ENCODE measurements at regions not wholly inside any gene's neighbourhood (a gene's known extent, or its start where the extent isn't known, plus 50 kb on each side); places are given as distances from the start of the nearest gene placed in this dataset.
"Not testable (repeated sequence)": the region's sequence is repeated elsewhere in the genome, so short reads cannot be mapped to it uniquely, and the experiment has no call there.

DNA sequence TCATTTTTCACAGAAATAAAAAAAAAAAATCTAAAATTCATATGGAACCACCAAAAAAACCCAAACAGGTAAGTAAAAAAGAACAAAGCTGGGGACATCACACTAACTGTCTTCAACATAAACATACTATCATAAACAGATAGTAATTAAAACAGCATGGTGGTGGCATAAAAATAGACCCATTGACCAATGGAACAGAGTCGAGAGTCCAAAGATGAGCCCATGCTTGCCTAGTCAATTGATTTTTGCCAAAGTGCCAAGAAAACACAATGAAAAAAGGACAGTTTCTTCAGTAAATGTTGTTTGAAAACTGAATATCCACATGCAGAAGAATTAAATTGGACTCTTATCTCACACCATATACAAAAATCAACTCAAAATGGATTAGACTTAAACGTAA lies 513.2 kb upstream of the PHF14 start:
- H3K23ac ChIP-seq (ENCODE audit: low read length): no peak overlapping the region
- no peak for DNase-seq
- no peak overlapping the region for H3K27ac ChIP-seq (ENCODE audit: low read depth, low read length)
- no peaks in the 10 kb centered on the region for H3K27me3 ChIP-seq (ENCODE audit: insufficient read depth, low read length, poor library complexity)
- H4K8ac ChIP-seq (ENCODE audit: low read depth, low read length): no peak overlapping the region
- H3K4me1 ChIP-seq (ENCODE audit: control insufficient read depth, low read depth, low read length): no peaks in the 10 kb centered on the region
- no peaks in the 10 kb centered on the region for H3K79me1 ChIP-seq (ENCODE audit: low read length)
- H2BK5ac ChIP-seq (ENCODE audit: low read length): no peak overlapping the region
- no peak overlapping the region for H4K5ac ChIP-seq (ENCODE audit: low read length)
- H3K4ac ChIP-seq (ENCODE audit: low read depth, low read length): no peak overlapping the region
- H3K9ac ChIP-seq (ENCODE audit: low read length): no peak overlapping the region
- H3K79me2 ChIP-seq (ENCODE audit: control insufficient read depth, insufficient read depth, low read length): no peaks in the 10 kb centered on the region
- H2BK120ac ChIP-seq (ENCODE audit: low read depth, low read length): no peak overlapping the region
- H3K18ac ChIP-seq (ENCODE audit: low read length): no peak overlapping the region
- WGBS (ENCODE audit: extremely low coverage, insufficient coverage, low lambda C conversion rate): no CpG with 5 or more reads among the region's 2 CpGs
- H2BK15ac ChIP-seq (replicated peaks; ENCODE audit: low read depth): no peak overlapping the region
- H3K4me3 ChIP-seq (ENCODE audit: low read length): no peak overlapping the region
- H3K36me3 ChIP-seq (ENCODE audit: control insufficient read depth, insufficient read depth, low read length): no peaks in the 10 kb centered on the region
- no peak overlapping the region for H3K4me2 ChIP-seq (ENCODE audit: low read length)
- H2AK5ac ChIP-seq (ENCODE audit: low read length): no peak overlapping the region
- H3K56ac ChIP-seq (ENCODE audit: low read length): no peak overlapping the region

DNA sequence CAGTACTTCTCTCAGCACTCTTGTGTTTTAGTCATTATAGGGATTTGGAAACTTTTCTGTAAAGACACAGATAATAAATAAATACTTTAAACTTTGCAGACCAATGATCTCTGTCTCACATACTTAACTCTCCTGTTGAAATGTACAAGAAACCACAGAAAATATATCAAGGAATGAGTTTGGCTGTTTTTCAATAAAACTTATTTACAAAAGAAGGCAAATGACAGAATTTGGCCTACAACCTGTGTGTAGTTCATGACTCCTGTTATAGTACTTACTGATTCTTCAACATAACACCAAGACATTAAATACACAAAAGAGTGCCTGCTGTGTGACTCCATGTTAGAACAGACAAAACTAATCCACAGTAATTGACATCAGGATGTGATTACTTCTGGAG lies 510.0 kb upstream of the PHF14 start:
- H3K4me3 ChIP-seq (ENCODE audit: low read length): no peak overlapping the region
- no peaks in the 10 kb centered on the region for H3K36me3 ChIP-seq (ENCODE audit: control insufficient read depth, insufficient read depth, low read length)
- H2BK15ac ChIP-seq (replicated peaks; ENCODE audit: low read depth): no peak overlapping the region

DNA sequence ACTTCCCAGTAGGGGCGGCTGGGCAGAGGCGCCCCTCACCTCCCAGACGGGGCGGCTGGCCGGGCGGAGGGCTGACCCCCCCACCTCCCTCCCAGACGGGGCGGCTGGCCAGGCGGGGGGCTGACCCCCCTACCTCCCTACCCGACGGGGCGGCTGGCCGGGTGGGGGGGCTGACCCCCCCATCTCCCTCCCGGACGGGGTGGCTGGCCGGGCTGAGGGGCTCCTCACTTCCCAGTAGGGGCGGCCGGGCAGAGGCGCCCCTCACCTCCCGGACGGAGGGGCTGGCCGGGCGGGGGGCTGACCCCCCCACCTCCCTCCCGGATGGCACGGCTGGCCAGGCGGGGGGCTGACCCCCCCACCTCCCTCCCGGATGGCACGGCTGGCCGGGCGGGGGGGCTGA lies 508.1 kb upstream of the PHF14 start:
- H3K4me1 ChIP-seq (ENCODE audit: control insufficient read depth, low read depth, low read length); H2BK15ac ChIP-seq (replicated peaks; ENCODE audit: low read depth); H4K8ac ChIP-seq (ENCODE audit: low read depth, low read length); H3K9ac ChIP-seq (ENCODE audit: low read length); H2BK5ac ChIP-seq (ENCODE audit: low read length); DNase-seq; H2AK5ac ChIP-seq (ENCODE audit: low read length); H4K5ac ChIP-seq (ENCODE audit: low read length); H3K79me1 ChIP-seq (ENCODE audit: low read length); H3K23ac ChIP-seq (ENCODE audit: low read length); H2BK120ac ChIP-seq (ENCODE audit: low read depth, low read length); H3K36me3 ChIP-seq (ENCODE audit: control insufficient read depth, insufficient read depth, low read length); H3K27ac ChIP-seq (ENCODE audit: low read depth, low read length); H3K56ac ChIP-seq (ENCODE audit: low read length); H3K18ac ChIP-seq (ENCODE audit: low read length); H3K27me3 ChIP-seq (ENCODE audit: insufficient read depth, low read length, poor library complexity); H3K4me3 ChIP-seq (ENCODE audit: low read length); H3K79me2 ChIP-seq (ENCODE audit: control insufficient read depth, insufficient read depth, low read length); H3K4ac ChIP-seq (ENCODE audit: low read depth, low read length); H3K4me2 ChIP-seq (ENCODE audit: low read length): not testable (repeated sequence)
- WGBS (ENCODE audit: extremely low coverage, insufficient coverage, low lambda C conversion rate): no CpG with 5 or more reads among the region's 30 CpGs

More for the DNA sequence above, 510.0 kb upstream of the PHF14 start:
- Histone ChIP-seq H4K8ac (ENCODE audit: low read depth, low read length) (no peak overlapping the region), H3K23ac (ENCODE audit: low read length) (no peak overlapping the region), H3K27ac (ENCODE audit: low read depth, low read length) (no peak overlapping the region), H3K9ac (ENCODE audit: low read length) (no peak overlapping the region), H4K5ac (ENCODE audit: low read length) (no peak overlapping the region), H3K56ac (ENCODE audit: low read length) (no peak overlapping the region), H3K27me3 (ENCODE audit: insufficient read depth, low read length, poor library complexity) (no peaks in the 10 kb centered on the region), H2BK5ac (ENCODE audit: low read length) (no peak overlapping the region), H3K4me2 (ENCODE audit: low read length) (no peak overlapping the region), H2AK5ac (ENCODE audit: low read length) (no peak overlapping the region), H3K4ac (ENCODE audit: low read depth, low read length) (no peak overlapping the region), H3K18ac (ENCODE audit: low read length) (no peak overlapping the region), H3K79me1 (ENCODE audit: low read length) (no peaks in the 10 kb centered on the region), H3K79me2 (ENCODE audit: control insufficient read depth, insufficient read depth, low read length) (no peaks in the 10 kb centered on the region), H2BK120ac (ENCODE audit: low read depth, low read length) (no peak overlapping the region), H3K4me1 (ENCODE audit: control insufficient read depth, low read depth, low read length) (no peaks in the 10 kb centered on the region)
- no peak for DNase-seq

DNA sequence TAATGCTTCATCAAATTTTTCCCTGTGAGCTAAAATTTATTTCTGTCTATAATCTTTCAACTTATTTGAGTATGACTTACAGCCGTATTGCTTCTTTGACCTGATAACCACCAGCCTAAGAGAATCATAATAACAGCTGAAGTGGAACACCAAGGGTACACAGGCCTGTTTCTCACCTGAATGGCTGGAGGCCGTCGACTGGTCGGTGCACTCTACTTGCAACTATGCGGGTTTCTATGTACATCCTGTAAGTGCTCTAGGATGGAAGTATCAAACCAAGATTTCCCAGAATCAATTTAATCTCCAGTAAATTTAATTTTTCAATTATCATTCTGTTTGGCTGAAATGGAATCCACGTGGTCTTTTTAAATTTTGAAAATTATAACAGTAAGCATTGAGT lies 504.8 kb upstream of the PHF14 start:
- H3K4ac ChIP-seq (ENCODE audit: low read depth, low read length): no peak overlapping the region
- no peaks in the 10 kb centered on the region for H3K79me2 ChIP-seq (ENCODE audit: control insufficient read depth, insufficient read depth, low read length)
- H2BK120ac ChIP-seq (ENCODE audit: low read depth, low read length): no peak overlapping the region
- H2BK5ac ChIP-seq (ENCODE audit: low read length): no peak overlapping the region
- no peak overlapping the region for H3K23ac ChIP-seq (ENCODE audit: low read length)
- H2BK15ac ChIP-seq (replicated peaks; ENCODE audit: low read depth): no peak overlapping the region
- WGBS (ENCODE audit: extremely low coverage, insufficient coverage, low lambda C conversion rate): no CpG with 5 or more reads among the region's 6 CpGs
- no peak overlapping the region for H3K18ac ChIP-seq (ENCODE audit: low read length)
- no peaks in the 10 kb centered on the region for H3K36me3 ChIP-seq (ENCODE audit: control insufficient read depth, insufficient read depth, low read length)
- no peak overlapping the region for H3K27ac ChIP-seq (ENCODE audit: low read depth, low read length)
- H3K4me3 ChIP-seq (ENCODE audit: low read length): no peak overlapping the region
- no peaks in the 10 kb centered on the region for H3K27me3 ChIP-seq (ENCODE audit: insufficient read depth, low read length, poor library complexity)
- no peak for DNase-seq
- H3K4me2 ChIP-seq (ENCODE audit: low read length): no peak overlapping the region
- no peaks in the 10 kb centered on the region for H3K79me1 ChIP-seq (ENCODE audit: low read length)
- H3K56ac ChIP-seq (ENCODE audit: low read length): no peak overlapping the region
- no peak overlapping the region for H3K9ac ChIP-seq (ENCODE audit: low read length)
- H4K5ac ChIP-seq (ENCODE audit: low read length): no peak overlapping the region
- H4K8ac ChIP-seq (ENCODE audit: low read depth, low read length): no peak overlapping the region
- H3K4me1 ChIP-seq (ENCODE audit: control insufficient read depth, low read depth, low read length): no peaks in the 10 kb centered on the region
- no peak overlapping the region for H2AK5ac ChIP-seq (ENCODE audit: low read length)

DNA sequence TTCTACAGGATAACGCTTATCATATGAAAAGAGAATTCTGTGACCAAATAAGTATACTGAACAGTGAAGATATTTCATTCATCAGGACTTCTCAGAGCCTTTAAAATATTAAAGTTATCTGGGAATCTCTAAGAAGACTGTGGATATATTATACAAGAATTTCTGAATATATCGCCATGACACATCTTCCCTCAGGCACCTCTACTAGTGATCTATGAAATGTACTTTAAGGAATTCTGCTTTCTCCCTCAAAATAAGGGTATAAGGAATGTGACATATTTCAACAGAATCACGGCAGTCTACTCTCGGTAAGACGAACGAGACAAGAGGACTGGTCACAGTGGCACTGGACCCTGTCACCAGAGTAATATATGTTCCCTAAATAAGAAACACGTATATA lies 504.2 kb upstream of the PHF14 start:
- H4K8ac ChIP-seq (ENCODE audit: low read depth, low read length): no peak overlapping the region
- H3K4me2 ChIP-seq (ENCODE audit: low read length): no peak overlapping the region
- H3K79me1 ChIP-seq (ENCODE audit: low read length): no peaks in the 10 kb centered on the region
- no peak overlapping the region for H2BK120ac ChIP-seq (ENCODE audit: low read depth, low read length)
- no peak overlapping the region for H3K9ac ChIP-seq (ENCODE audit: low read length)
- H2BK15ac ChIP-seq (replicated peaks; ENCODE audit: low read depth): no peak overlapping the region
- no peak overlapping the region for H3K4me3 ChIP-seq (ENCODE audit: low read length)
- H3K79me2 ChIP-seq (ENCODE audit: control insufficient read depth, insufficient read depth, low read length): no peaks in the 10 kb centered on the region
- DNase-seq: no peak
- no peak overlapping the region for H3K23ac ChIP-seq (ENCODE audit: low read length)
- no peak overlapping the region for H2AK5ac ChIP-seq (ENCODE audit: low read length)
- no peak overlapping the region for H4K5ac ChIP-seq (ENCODE audit: low read length)
- H3K4ac ChIP-seq (ENCODE audit: low read depth, low read length): no peak overlapping the region
- no peak overlapping the region for H3K18ac ChIP-seq (ENCODE audit: low read length)
- H3K56ac ChIP-seq (ENCODE audit: low read length): no peak overlapping the region
- H2BK5ac ChIP-seq (ENCODE audit: low read length): no peak overlapping the region
- H3K27me3 ChIP-seq (ENCODE audit: insufficient read depth, low read length, poor library complexity): no peaks in the 10 kb centered on the region
- no peaks in the 10 kb centered on the region for H3K36me3 ChIP-seq (ENCODE audit: control insufficient read depth, insufficient read depth, low read length)
- H3K4me1 ChIP-seq (ENCODE audit: control insufficient read depth, low read depth, low read length): no peaks in the 10 kb centered on the region
- no CpG with 5 or more reads among the region's 7 CpGs for WGBS (ENCODE audit: extremely low coverage, insufficient coverage, low lambda C conversion rate)
- no peak overlapping the region for H3K27ac ChIP-seq (ENCODE audit: low read depth, low read length)

DNA sequence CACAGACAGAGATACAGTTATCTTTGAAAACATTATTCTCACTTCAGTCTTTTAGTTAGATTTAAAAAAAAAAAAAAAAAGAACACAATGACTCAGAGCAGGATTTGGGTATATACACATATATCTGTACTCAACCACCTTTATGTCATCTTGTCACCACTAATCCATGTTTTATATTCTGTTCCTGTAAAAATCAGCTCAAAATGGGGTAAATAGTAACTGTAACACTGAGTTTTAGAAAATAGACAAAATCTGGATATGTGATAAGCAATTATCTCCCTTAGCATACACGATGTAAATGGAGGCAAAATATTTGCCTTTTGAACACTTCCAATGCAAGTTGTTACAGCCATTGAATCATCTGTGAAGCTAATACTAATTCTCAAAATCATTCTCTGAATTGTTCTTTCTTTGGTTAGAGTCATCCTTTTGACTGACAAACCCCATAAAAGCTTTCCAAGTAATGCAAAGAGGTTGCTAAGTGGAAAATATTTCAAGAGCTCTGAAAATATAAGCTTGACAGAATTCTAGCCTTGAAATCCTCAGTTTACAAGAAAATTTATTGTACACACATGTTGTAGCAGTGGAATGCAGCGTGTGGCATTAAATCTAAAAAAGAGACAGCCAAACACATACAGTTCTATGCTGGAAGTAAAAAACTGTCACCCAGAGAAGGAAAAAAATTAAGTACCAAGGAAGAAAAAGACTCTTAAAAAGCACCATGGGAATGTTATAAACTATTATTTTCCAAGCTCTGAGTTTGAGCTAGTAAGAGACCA lies 502.2 kb upstream of the PHF14 start:
- Histone ChIP-seq H3K18ac (ENCODE audit: low read length) (no peak overlapping the region), H2BK5ac (ENCODE audit: low read length) (no peak overlapping the region), H3K9ac (ENCODE audit: low read length) (no peak overlapping the region), H3K79me2 (ENCODE audit: control insufficient read depth, insufficient read depth, low read length) (no peaks in the 10 kb centered on the region), H3K23ac (ENCODE audit: low read length) (no peak overlapping the region), H3K4me1 (ENCODE audit: control insufficient read depth, low read depth, low read length) (no peaks in the 10 kb centered on the region), H2BK120ac (ENCODE audit: low read depth, low read length) (no peak overlapping the region), H3K27me3 (ENCODE audit: insufficient read depth, low read length, poor library complexity) (no peaks in the 10 kb centered on the region), H3K27ac (ENCODE audit: low read depth, low read length) (no peak overlapping the region), H3K4me3 (ENCODE audit: low read length) (no peak overlapping the region), H3K79me1 (ENCODE audit: low read length) (no peaks in the 10 kb centered on the region), H2AK5ac (ENCODE audit: low read length) (no peak overlapping the region), H3K4me2 (ENCODE audit: low read length) (no peak overlapping the region), H3K4ac (ENCODE audit: low read depth, low read length) (no peak overlapping the region), H4K8ac (ENCODE audit: low read depth, low read length) (no peak overlapping the region), H2BK15ac (replicated peaks; ENCODE audit: low read depth) (no peak overlapping the region), H3K56ac (ENCODE audit: low read length) (no peak overlapping the region), H3K36me3 (ENCODE audit: control insufficient read depth, insufficient read depth, low read length) (no peaks in the 10 kb centered on the region), H4K5ac (ENCODE audit: low read length) (no peak overlapping the region)
- WGBS (ENCODE audit: extremely low coverage, insufficient coverage, low lambda C conversion rate): no CpG with 5 or more reads among the region's 2 CpGs
- no peak for DNase-seq
